Trophoblast cell (in vitro differentiated cells and primary cell): ENCODE measurements at regions not wholly inside any gene's neighbourhood (a gene's known extent, or its start where the extent isn't known, plus 50 kb on each side); places are given as distances from the start of the nearest gene placed in this dataset.

Source experiments
- DNase-seq, 2 donors: peaks; one replicate each; pipeline ENCODE4 v3.0.0-alpha.2; 2016
- H2AFZ ChIP-seq: 2 replicates; pipeline ENCODE4 v1.6.1; 2013; ENCODE audit warnings: low read length, moderate library complexity, mild to moderate bottlenecking; ENCODE audit not compliant: insufficient read depth, poor library complexity
- H2AK5ac ChIP-seq: 2 replicates; pipeline ENCODE4 v1.6.1; 2013; ENCODE audit warnings: mild to moderate bottlenecking, low read length
- H2BK120ac ChIP-seq: 2 replicates; pipeline ENCODE4 v1.6.1; 2013; ENCODE audit warnings: low read length, mild to moderate bottlenecking, moderate library complexity; ENCODE audit not compliant: insufficient read depth, poor library complexity
- H2BK12ac ChIP-seq: 2 replicates; pipeline ENCODE4 v1.6.1; 2013; ENCODE audit warnings: mild to moderate bottlenecking, low read length, moderate library complexity
- H2BK5ac ChIP-seq: 2 replicates; pipeline ENCODE4 v1.6.1; 2013; ENCODE audit warnings: low read length, low read depth, moderate library complexity, mild to moderate bottlenecking; ENCODE audit not compliant: poor library complexity
- H3K14ac ChIP-seq: 2 replicates; pipeline ENCODE4 v1.6.1; 2013; ENCODE audit warnings: mild to moderate bottlenecking, low read length
- H3K18ac ChIP-seq: 2 replicates; pipeline ENCODE4 v1.6.1; 2013; ENCODE audit warnings: mild to moderate bottlenecking, low read length
- H3K23ac ChIP-seq: 2 replicates; pipeline ENCODE4 v1.6.1; 2013; ENCODE audit warnings: low read length
- H3K27ac ChIP-seq: 2 replicates; pipeline ENCODE4 v1.5.1; 2013; ENCODE audit warnings: low read depth, mild to moderate bottlenecking, inconsistent platforms, low read length, moderate library complexity
- H3K27me3 ChIP-seq: 2 replicates; pipeline ENCODE4 v1.6.1; 2013; ENCODE audit warnings: inconsistent platforms, mild to moderate bottlenecking, low read length, moderate library complexity; ENCODE audit not compliant: insufficient read depth
- H3K36me3 ChIP-seq, 2 experiments: 1 replicate in 1 of 2; 2 replicates in 1 of 2; pipeline ENCODE4 v1.6.1; 2013; ENCODE audit warnings: low read length in 2 of 2, mild to moderate bottlenecking in 2 of 2, moderate library complexity in 1 of 2; ENCODE audit not compliant: insufficient read depth in 2 of 2, control insufficient read depth in 1 of 2
- H3K4ac ChIP-seq: 2 replicates; pipeline ENCODE4 v1.6.1; 2013; ENCODE audit warnings: low read depth, mild to moderate bottlenecking, low read length, moderate library complexity
- H3K4me1 ChIP-seq, 2 experiments: 1 replicate in 1 of 2; 2 replicates in 1 of 2; pipeline ENCODE4 v1.6.1; 2013; ENCODE audit warnings: low read length in 2 of 2, mild to moderate bottlenecking in 2 of 2, moderate library complexity in 1 of 2; ENCODE audit not compliant: insufficient read depth in 2 of 2, control insufficient read depth in 1 of 2
- H3K4me2 ChIP-seq: 2 replicates; pipeline ENCODE4 v1.6.1; 2013; ENCODE audit warnings: inconsistent platforms, mild to moderate bottlenecking, low read length, moderate library complexity
- H3K4me3 ChIP-seq: 2 replicates; pipeline ENCODE4 v1.5.1; 2013; ENCODE audit warnings: mild to moderate bottlenecking, low read depth, low read length, inconsistent platforms
- H3K79me1 ChIP-seq: one replicate; pipeline ENCODE4 v1.6.1; 2013; ENCODE audit warnings: low read length
- H3K79me2 ChIP-seq: 2 replicates; pipeline ENCODE4 v1.6.1; 2013; ENCODE audit warnings: low read length, mild to moderate bottlenecking; ENCODE audit not compliant: control insufficient read depth, insufficient read depth, poor library complexity
- H3K9ac ChIP-seq: 2 replicates; pipeline ENCODE4 v1.6.1; 2013; ENCODE audit warnings: mild to moderate bottlenecking, low read length
- H3K9me3 ChIP-seq: 2 replicates; pipeline ENCODE4 v1.6.1; 2013; ENCODE audit warnings: low read depth, mild to moderate bottlenecking, control low read depth, inconsistent platforms, low read length; ENCODE audit not compliant: insufficient read depth
- H4K12ac ChIP-seq: 2 replicates; pipeline ENCODE4 v1.6.1; 2013; ENCODE audit warnings: low read depth, mild to moderate bottlenecking, low read length, moderate library complexity
- H4K8ac ChIP-seq: 2 replicates; pipeline ENCODE4 v1.6.1; 2013; ENCODE audit warnings: low read depth, mild to moderate bottlenecking, low read length, moderate library complexity
- H4K91ac ChIP-seq: one replicate; pipeline ENCODE4 v1.6.1; 2013; ENCODE audit warnings: low read depth, mild to moderate bottlenecking, low read length, moderate library complexity
- WGBS: extraction: QIAGEN DNeasy Blood & Tissue Kit; methylation state at CpG from one replicate; pipeline ENCODE4 v1.1.7; 2013; ENCODE audit warnings: missing lambda C conversion rate; ENCODE audit not compliant: insufficient read length, insufficient coverage; ENCODE audit errors: extremely low coverage; 5-methylcytosine and 5-hydroxymethylcytosine counted together

DNA sequence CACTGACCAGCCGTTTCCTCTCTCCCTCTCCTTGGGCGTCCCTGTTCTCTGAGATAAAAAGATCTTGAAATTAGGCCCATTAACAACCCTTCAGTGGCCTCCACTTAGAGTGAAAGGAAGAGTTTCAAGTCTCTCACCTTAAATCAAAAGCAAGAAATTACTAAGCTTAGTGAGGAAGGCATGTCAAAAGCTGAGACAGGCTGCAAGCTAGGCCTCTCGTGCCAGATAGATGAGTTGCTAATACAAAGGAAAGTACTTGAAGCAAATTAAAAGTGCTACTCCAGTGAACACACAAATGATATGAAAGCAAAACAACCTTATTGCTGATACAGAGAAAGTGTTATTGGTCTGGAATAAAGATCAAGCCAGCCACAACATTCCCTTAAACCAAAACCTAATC is 331.3 kb upstream of the SEMA6A start:
- no peak overlapping the region for H3K27ac ChIP-seq
- H3K79me1 ChIP-seq = no peaks in the 10 kb centered on the region
- no peak overlapping the region for H4K12ac ChIP-seq
- no peak overlapping the region for H2AFZ ChIP-seq
- H3K79me2 ChIP-seq = no peaks in the 10 kb centered on the region
- H3K9ac ChIP-seq = no peak overlapping the region
- no peaks in the 10 kb centered on the region for H3K27me3 ChIP-seq
- H3K23ac ChIP-seq = no peak overlapping the region
- no peak for DNase-seq
- H4K91ac ChIP-seq = no peak overlapping the region
- H3K14ac ChIP-seq = no peak overlapping the region
- no peaks in the 10 kb centered on the region for H3K9me3 ChIP-seq
- no peak overlapping the region for H2AK5ac ChIP-seq
- no peak overlapping the region for H2BK120ac ChIP-seq
- no peak overlapping the region for H3K4ac ChIP-seq
- no CpG with 5 or more reads among the region's 3 CpGs for WGBS
- no peaks in the 10 kb centered on the region for H3K4me1 ChIP-seq
- no peak overlapping the region for H3K18ac ChIP-seq
- H3K4me3 ChIP-seq = no peak overlapping the region
- H2BK5ac ChIP-seq = no peak overlapping the region
- no peaks in the 10 kb centered on the region for H3K36me3 ChIP-seq
- H2BK12ac ChIP-seq = no peak overlapping the region
- no peak overlapping the region for H3K4me2 ChIP-seq
- H4K8ac ChIP-seq = no peak overlapping the region

DNA sequence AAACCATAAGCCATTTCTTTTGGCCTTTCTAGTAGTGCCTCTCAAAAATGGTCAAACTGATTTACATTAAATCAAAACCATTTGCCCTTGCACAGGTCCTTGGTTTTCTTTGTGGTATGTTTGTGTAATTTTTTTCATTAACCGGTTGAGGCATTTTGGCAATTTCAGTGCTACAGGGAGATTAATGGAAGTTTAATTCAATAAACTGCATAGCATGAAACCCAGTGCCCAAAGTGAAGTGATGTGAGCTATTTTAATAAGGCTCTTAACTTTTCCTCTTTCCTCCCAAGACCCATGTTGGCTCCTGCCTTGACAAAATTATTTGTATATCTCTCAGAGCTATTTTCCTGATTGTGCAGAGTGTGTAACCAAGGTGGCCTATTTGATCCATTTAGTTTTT is 326.2 kb upstream of the SEMA6A start:
- Histone ChIP-seq H3K79me1 (no peaks in the 10 kb centered on the region), H3K14ac (no peak overlapping the region), H4K91ac (no peak overlapping the region), H2BK5ac (no peak overlapping the region), H3K27me3 (no peaks in the 10 kb centered on the region), H2AK5ac (no peak overlapping the region), H3K9me3 (no peaks in the 10 kb centered on the region), H3K23ac (no peak overlapping the region), H4K8ac (no peak overlapping the region), H3K79me2 (no peaks in the 10 kb centered on the region), H3K9ac (no peak overlapping the region), H2AFZ (no peak overlapping the region), H3K4me1 (no peaks in the 10 kb centered on the region), H3K4me3 (no peak overlapping the region), H3K18ac (no peak overlapping the region), H3K4ac (no peak overlapping the region), H3K4me2 (no peak overlapping the region), H2BK12ac (no peak overlapping the region), H2BK120ac (no peak overlapping the region), H3K27ac (no peak overlapping the region), H3K36me3 (no peaks in the 10 kb centered on the region), H4K12ac (no peak overlapping the region)
- DNase-seq = no peak
- WGBS = no CpG with 5 or more reads among the region's 1 CpG

DNA sequence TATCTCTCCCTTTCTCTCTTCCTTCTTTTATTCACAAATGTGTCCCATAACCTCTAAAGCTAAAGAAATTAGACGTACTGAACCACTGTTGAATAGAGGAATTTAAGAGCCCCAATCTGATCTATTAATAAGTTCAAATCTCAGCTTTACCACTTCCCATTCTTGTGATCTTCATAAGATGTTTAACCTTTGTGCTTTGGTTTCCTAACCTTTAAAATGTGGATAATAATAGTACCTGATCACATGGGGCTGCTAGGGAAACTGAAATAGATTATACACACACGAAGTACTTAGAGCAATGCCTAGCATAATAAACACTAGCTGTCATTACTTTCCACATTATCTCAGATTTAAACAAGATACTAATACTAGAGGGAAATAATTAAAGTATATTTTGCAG is 324.3 kb upstream of the SEMA6A start:
- Histone ChIP-seq H3K9me3 (no peaks in the 10 kb centered on the region), H3K79me1 (no peaks in the 10 kb centered on the region), H2AFZ (no peak overlapping the region), H3K27me3 (no peaks in the 10 kb centered on the region), H3K4me3 (no peak overlapping the region), H3K4me2 (no peak overlapping the region), H3K14ac (no peak overlapping the region), H3K18ac (no peak overlapping the region), H3K36me3 (no peaks in the 10 kb centered on the region), H2BK5ac (no peak overlapping the region), H4K8ac (no peak overlapping the region), H3K9ac (no peak overlapping the region), H3K27ac (no peak overlapping the region), H2BK120ac (no peak overlapping the region), H3K79me2 (no peaks in the 10 kb centered on the region), H3K4me1 (no peaks in the 10 kb centered on the region), H4K91ac (no peak overlapping the region), H3K23ac (no peak overlapping the region), H4K12ac (no peak overlapping the region), H2BK12ac (no peak overlapping the region), H2AK5ac (no peak overlapping the region), H3K4ac (no peak overlapping the region)
- no peak for DNase-seq
- WGBS = no CpG with 5 or more reads among the region's 2 CpGs

DNA sequence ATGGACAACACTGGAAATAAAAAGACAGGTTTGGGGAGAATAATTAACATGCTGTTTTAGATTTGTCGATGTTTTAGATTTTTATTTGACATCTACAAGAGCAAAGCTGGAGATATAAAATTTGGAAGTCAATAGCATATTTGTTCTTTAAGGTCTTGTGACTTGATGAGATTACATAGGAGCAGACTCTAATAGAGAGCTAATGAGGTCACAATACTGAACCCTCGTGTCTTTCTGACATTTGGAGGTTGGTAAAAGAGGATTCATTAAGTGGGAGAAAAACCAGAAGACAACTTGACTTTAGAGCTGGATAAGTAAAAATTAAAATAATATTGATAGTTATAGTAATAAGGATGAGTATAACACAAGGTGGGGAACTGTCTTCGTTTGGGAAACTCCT is 322.7 kb upstream of the SEMA6A start:
- Histone ChIP-seq H3K9me3 (no peaks in the 10 kb centered on the region), H3K4me3 (no peak overlapping the region), H3K4ac (no peak overlapping the region), H4K12ac (no peak overlapping the region), H4K91ac (no peak overlapping the region), H3K27ac (no peak overlapping the region), H2AFZ (no peak overlapping the region), H2AK5ac (no peak overlapping the region), H3K18ac (no peak overlapping the region), H3K79me1 (no peaks in the 10 kb centered on the region), H3K79me2 (no peaks in the 10 kb centered on the region), H2BK120ac (no peak overlapping the region), H3K23ac (no peak overlapping the region), H2BK12ac (no peak overlapping the region), H3K9ac (no peak overlapping the region), H2BK5ac (no peak overlapping the region), H3K4me2 (no peak overlapping the region), H3K4me1 (no peaks in the 10 kb centered on the region), H3K27me3 (no peaks in the 10 kb centered on the region), H3K36me3 (no peaks in the 10 kb centered on the region), H3K14ac (no peak overlapping the region), H4K8ac (no peak overlapping the region)
- no CpG with 5 or more reads among the region's 3 CpGs for WGBS
- no peak for DNase-seq

DNA sequence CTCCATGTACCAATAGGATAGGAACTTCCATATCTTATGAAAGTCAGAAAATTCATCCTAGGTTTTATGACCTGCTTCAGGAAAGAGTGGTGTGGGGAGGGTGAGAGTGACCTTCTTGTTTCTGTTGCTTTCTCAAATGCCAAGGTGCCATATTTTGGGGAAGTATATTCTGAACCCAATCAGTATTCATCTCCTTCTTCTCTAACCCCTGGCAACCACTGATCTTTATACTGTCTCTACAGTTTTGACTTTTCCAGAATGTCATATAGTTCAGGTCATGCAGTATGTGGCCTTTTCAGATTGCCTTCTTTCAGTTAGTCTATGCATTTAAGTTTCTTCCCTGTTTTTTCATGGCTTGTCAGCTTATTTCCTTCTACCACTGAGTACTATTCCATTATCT is 321.4 kb upstream of the SEMA6A start:
- H3K4me2 ChIP-seq = no peak overlapping the region
- no peak overlapping the region for H3K27ac ChIP-seq
- no peak overlapping the region for H3K4ac ChIP-seq
- no peak overlapping the region for H3K23ac ChIP-seq
- H3K9ac ChIP-seq = no peak overlapping the region
- H3K4me3 ChIP-seq = no peak overlapping the region
- no peak for DNase-seq
- no peaks in the 10 kb centered on the region for H3K79me2 ChIP-seq
- no peaks in the 10 kb centered on the region for H3K27me3 ChIP-seq
- H3K9me3 ChIP-seq = no peaks in the 10 kb centered on the region
- no peak overlapping the region for H2BK5ac ChIP-seq
- no peak overlapping the region for H4K8ac ChIP-seq
- no peaks in the 10 kb centered on the region for H3K36me3 ChIP-seq
- H3K4me1 ChIP-seq = no peaks in the 10 kb centered on the region
- no peak overlapping the region for H2AK5ac ChIP-seq
- H2BK12ac ChIP-seq = no peak overlapping the region
- H3K18ac ChIP-seq = no peak overlapping the region
- H2BK120ac ChIP-seq = no peak overlapping the region
- no peak overlapping the region for H3K14ac ChIP-seq
- no peak overlapping the region for H2AFZ ChIP-seq
- H4K91ac ChIP-seq = no peak overlapping the region
- H3K79me1 ChIP-seq = no peaks in the 10 kb centered on the region
- no peak overlapping the region for H4K12ac ChIP-seq
